ENCODE measurements at regions not wholly inside any gene's neighbourhood (a gene's known extent, or its start where the extent isn't known, plus 50 kb on each side); places are given as distances from the start of the nearest gene placed in this dataset.

GRCh38 chr10:47225928-47226645, 73.9 kb upstream of the GDF10 start:
- TF ChIP-seq CTCF (tag by site-specific recombination; IDR thresholded peaks at IDR 0.05) = no peak
- no peak for TF ChIP-seq ZNF169 (tag by site-specific recombination; IDR thresholded peaks at IDR 0.05)
- TF ChIP-seq ZBTB20 (tag by site-specific recombination; IDR thresholded peaks at IDR 0.05) = no peak
- TF ChIP-seq ZXDB (tag by site-specific recombination; IDR thresholded peaks at IDR 0.05) = no peak
- no peak for TF ChIP-seq SP2 (tag by site-specific recombination; IDR thresholded peaks at IDR 0.05)
- no peak for TF ChIP-seq ZNF10 (tag by site-specific recombination; IDR thresholded peaks at IDR 0.05)
- TF ChIP-seq ZFP3 (tag by site-specific recombination; IDR thresholded peaks at IDR 0.05; ENCODE audit: low read depth) = no peak
- TF ChIP-seq ZNF174 (tag by site-specific recombination; IDR thresholded peaks at IDR 0.05) = no peak
- no peak for TF ChIP-seq TRIM28 (IDR thresholded peaks at IDR 0.05; ENCODE audit: borderline replicate concordance, low read length)
- TF ChIP-seq ZNF350 (tag by site-specific recombination; IDR thresholded peaks at IDR 0.05) = no peak
- TF ChIP-seq ZNF510 (tag by site-specific recombination; IDR thresholded peaks at IDR 0.05; ENCODE audit: insufficient replicate concordance) = no peak
- TF ChIP-seq ZEB2 (tag by site-specific recombination; IDR thresholded peaks at IDR 0.05) = no peak

Measured in HEK293 (cell line).